ENCODE measurements at regions not wholly inside any gene's neighbourhood (a gene's known extent, or its start where the extent isn't known, plus 50 kb on each side); places are given as distances from the start of the nearest gene placed in this dataset.
"Not testable (repeated sequence)": the region's sequence is repeated elsewhere in the genome, so short reads cannot be mapped to it uniquely, and the experiment has no call there.

GRCh38 chr15:75100679-75101078 is 77.3 kb downstream of the PPCDC start:
- Histone ChIP-seq H3K36me3 (no peaks in the 10 kb centered on the region), H3K4me1 (peaks cover 14% of the 10 kb centered on the region), H3K4me3 (no peak overlapping the region), H3K9me3 (replicated peaks) (no peaks in the 10 kb centered on the region), H3K27me3 (no peaks in the 10 kb centered on the region), H3K27ac (no peak overlapping the region)
- DNase-seq = no peak

- peak overlapping the region; percentile 73 for H3K27ac ChIP-seq
Measured at GRCh38 chr15:75104804-75105557, 81.6 kb downstream of the PPCDC start.

GRCh38 chr15:75107516-75107907 is 84.1 kb downstream of the PPCDC start:
- Histone ChIP-seq H3K36me3 (no peaks in the 10 kb centered on the region), H3K27ac (peak overlapping the region; percentile 53; the same call in 1 of the 2 replicates), H3K27me3 (no peaks in the 10 kb centered on the region), H3K4me3 (no peak overlapping the region), H3K9me3 (replicated peaks) (no peaks in the 10 kb centered on the region), H3K4me1 (peaks cover 50% of the 10 kb centered on the region)
- DNase-seq = no peak

More at GRCh38 chr15:75104804-75105557, 81.6 kb downstream of the PPCDC start:
- Histone ChIP-seq H3K9me3 (replicated peaks) (no peaks in the 10 kb centered on the region), H3K4me1 (peaks cover 50% of the 10 kb centered on the region), H3K4me3 (no peak overlapping the region), H3K36me3 (no peaks in the 10 kb centered on the region), H3K27me3 (no peaks in the 10 kb centered on the region)
- DNase-seq = peak; percentile 94 to 97

GRCh38 chr15:75107908-75108838 is 84.8 kb downstream of the PPCDC start:
- Histone ChIP-seq H3K4me1 (peaks cover 50% of the 10 kb centered on the region), H3K36me3 (no peaks in the 10 kb centered on the region), H3K4me3 (no peak overlapping the region), H3K27ac (peak overlapping the region; percentile 53), H3K27me3 (no peaks in the 10 kb centered on the region), H3K9me3 (replicated peaks) (no peaks in the 10 kb centered on the region)
- DNase-seq = peak; percentile 87 to 89

GRCh38 chr15:75109021-75109735 is 85.8 kb downstream of the PPCDC start:
- Histone ChIP-seq H3K4me1 (peaks cover 49% of the 10 kb centered on the region), H3K27ac (peak overlapping the region; percentile 22; the same call in 1 of the 2 replicates), H3K27me3 (no peaks in the 10 kb centered on the region), H3K4me3 (no peak overlapping the region), H3K9me3 (replicated peaks) (no peaks in the 10 kb centered on the region), H3K36me3 (no peaks in the 10 kb centered on the region)
- DNase-seq = peak; percentile 31 to 40

- DNase-seq = no peak
- no peaks in the 10 kb centered on the region for H3K36me3 ChIP-seq
- no peaks in the 10 kb centered on the region for H3K27me3 ChIP-seq
- H3K4me1 ChIP-seq = peaks cover 44% of the 10 kb centered on the region
- no peak overlapping the region for H3K4me3 ChIP-seq
- H3K27ac ChIP-seq = no peak overlapping the region
- H3K9me3 ChIP-seq (replicated peaks) = no peaks in the 10 kb centered on the region
Measured at GRCh38 chr15:75109736-75110130, 86.3 kb downstream of the PPCDC start.

GRCh38 chr15:75112278-75112847 is 89.0 kb downstream of the PPCDC start:
- no peak overlapping the region for H3K27ac ChIP-seq

GRCh38 chr15:75112848-75113492 is 88.7 kb upstream of the C15orf39 start:
- DNase-seq = no peak
- Histone ChIP-seq H3K9me3 (replicated peaks) (0 out of 2 replicates have a peak, but pooled peaks cover under 1% of the 10 kb centered on the region), H3K27ac (no peak overlapping the region), H3K4me1 (peaks cover 26% of the 10 kb centered on the region), H3K27me3 (no peaks in the 10 kb centered on the region), H3K36me3 (no peaks in the 10 kb centered on the region), H3K4me3 (no peak overlapping the region)

More at GRCh38 chr15:75112278-75112847, 89.0 kb downstream of the PPCDC start:
- Histone ChIP-seq H3K36me3 (no peaks in the 10 kb centered on the region), H3K27me3 (no peaks in the 10 kb centered on the region), H3K4me1 (peaks cover 32% of the 10 kb centered on the region), H3K9me3 (replicated peaks) (no peaks in the 10 kb centered on the region), H3K4me3 (no peak overlapping the region)
- DNase-seq = no peak

- Histone ChIP-seq H3K9me3 (replicated peaks) (0 out of 2 replicates have a peak, but pooled peaks cover 6% of the 10 kb centered on the region), H3K4me1 (peaks cover 12% of the 10 kb centered on the region), H3K27ac (no peak overlapping the region), H3K36me3 (no peaks in the 10 kb centered on the region), H3K27me3 (no peaks in the 10 kb centered on the region), H3K4me3 (no peak overlapping the region)
- no peak for DNase-seq
Measured at GRCh38 chr15:75114327-75114726, 87.4 kb upstream of the C15orf39 start.

- Histone ChIP-seq H3K36me3 (no peaks in the 10 kb centered on the region), H3K27me3 (no peaks in the 10 kb centered on the region), H3K4me1 (peaks cover 8% of the 10 kb centered on the region), H3K9me3 (replicated peaks) (0 out of 2 replicates have a peak, but pooled peaks cover 6% of the 10 kb centered on the region), H3K4me3 (no peak overlapping the region), H3K27ac (no peak overlapping the region)
- no peak for DNase-seq
Measured at GRCh38 chr15:75114796-75115195, 86.9 kb upstream of the C15orf39 start.

GRCh38 chr15:75115411-75115913 is 86.2 kb upstream of the C15orf39 start:
- not testable (repeated sequence) for H3K36me3 ChIP-seq; DNase-seq; H3K4me1 ChIP-seq; H3K9me3 ChIP-seq (replicated peaks); H3K27ac ChIP-seq; H3K27me3 ChIP-seq; H3K4me3 ChIP-seq

- H3K4me1 ChIP-seq; H3K36me3 ChIP-seq; H3K27me3 ChIP-seq; H3K27ac ChIP-seq; DNase-seq; H3K9me3 ChIP-seq (replicated peaks); H3K4me3 ChIP-seq: not testable (repeated sequence)
Measured at GRCh38 chr15:75116143-75116542, 85.5 kb upstream of the C15orf39 start.

- H3K4me1 ChIP-seq = peaks cover 23% of the 10 kb centered on the region
- no peak for DNase-seq
- H3K27ac ChIP-seq = no peak overlapping the region
- no peaks in the 10 kb centered on the region for H3K27me3 ChIP-seq
- no peak overlapping the region for H3K4me3 ChIP-seq
- H3K9me3 ChIP-seq (replicated peaks) = 0 out of 2 replicates have a peak, but pooled peaks cover 6% of the 10 kb centered on the region
- H3K36me3 ChIP-seq = no peaks in the 10 kb centered on the region
Measured at GRCh38 chr15:75117993-75118392, 83.7 kb upstream of the C15orf39 start.

GRCh38 chr15:75119312-75119711 is 82.4 kb upstream of the C15orf39 start:
- peaks cover 32% of the 10 kb centered on the region for H3K4me1 ChIP-seq
- not testable (repeated sequence) for H3K9me3 ChIP-seq (replicated peaks); H3K27ac ChIP-seq; DNase-seq; H3K4me3 ChIP-seq; H3K36me3 ChIP-seq; H3K27me3 ChIP-seq

All from SJCRH30 (cell line).